HG03460 (cell line): ENCODE measurements at regions not wholly inside any gene's neighbourhood (a gene's known extent, or its start where the extent isn't known, plus 50 kb on each side); places are given as distances from the start of the nearest gene placed in this dataset.
"Not testable (repeated sequence)": the region's sequence is repeated elsewhere in the genome, so short reads cannot be mapped to it uniquely, and the experiment has no call there.

Experiments used
- ATAC-seq: cut with Tn5 transposase; IDR thresholded peaks from one replicate; pipeline ENCODE4 v1.9.1; 2021; ENCODE audit not compliant: unreplicated experiment

- ATAC-seq, result no peak
Measured at GRCh38 chr4:14155803-14156202, 528.3 kb upstream of the BOD1L1 start.

- peak; percentile 42 for ATAC-seq
Measured at GRCh38 chr4:14157262-14157661, 529.7 kb upstream of the BOD1L1 start.

- ATAC-seq, result peak; percentile 99
Measured at GRCh38 chr4:14165222-14165920, 537.8 kb upstream of the BOD1L1 start.

GRCh38 chr4:14167876-14168510, 540.5 kb upstream of the BOD1L1 start:
- ATAC-seq, result no peak

- ATAC-seq, result peak; percentile 62
Measured at GRCh38 chr4:14168919-14169318, 541.4 kb upstream of the BOD1L1 start.

- ATAC-seq, result no peak
Measured at GRCh38 chr4:14169460-14169859, 541.9 kb upstream of the BOD1L1 start.

GRCh38 chr4:14169940-14170339, 542.4 kb upstream of the BOD1L1 start:
- not testable (repeated sequence) for ATAC-seq

- ATAC-seq, result no peak
Measured at GRCh38 chr4:14176613-14177012, 549.1 kb upstream of the BOD1L1 start.

- ATAC-seq, result peak; percentile 89
Measured at GRCh38 chr4:14177987-14178386, 550.5 kb upstream of the BOD1L1 start.

- ATAC-seq, result peak; percentile 70
Measured at GRCh38 chr4:14178421-14178820, 550.9 kb upstream of the BOD1L1 start.

- no peak for ATAC-seq
Measured at GRCh38 chr4:14180166-14180565, 552.6 kb upstream of the BOD1L1 start.

GRCh38 chr4:14180983-14181601, 553.6 kb upstream of the BOD1L1 start:
- no peak for ATAC-seq

GRCh38 chr4:14182148-14182547, 554.6 kb upstream of the BOD1L1 start:
- no peak for ATAC-seq

GRCh38 chr4:14184265-14184664, 556.7 kb upstream of the BOD1L1 start:
- ATAC-seq, result no peak

- no peak for ATAC-seq
Measured at GRCh38 chr4:14184767-14185166, 557.2 kb upstream of the BOD1L1 start.

- ATAC-seq, result no peak
Measured at GRCh38 chr4:14188214-14188613, 560.7 kb upstream of the BOD1L1 start.

- ATAC-seq, result no peak
Measured at GRCh38 chr4:14193601-14194000, 566.1 kb upstream of the BOD1L1 start.

- no peak for ATAC-seq
Measured at GRCh38 chr4:14196131-14196530, 568.6 kb upstream of the BOD1L1 start.

- ATAC-seq, result no peak
Measured at GRCh38 chr4:14215116-14215770, 587.7 kb upstream of the BOD1L1 start.

- ATAC-seq, result no peak
Measured at GRCh38 chr4:14217401-14217800, 589.9 kb upstream of the BOD1L1 start.

GRCh38 chr4:14218641-14219040, 591.1 kb upstream of the BOD1L1 start:
- no peak for ATAC-seq

GRCh38 chr4:14221176-14221575, 593.7 kb upstream of the BOD1L1 start:
- ATAC-seq, result no peak
